HG02884 (cell line): ENCODE measurements at regions not wholly inside any gene's neighbourhood (a gene's known extent, or its start where the extent isn't known, plus 50 kb on each side); places are given as distances from the start of the nearest gene placed in this dataset.

Source experiments
- ATAC-seq: cut with Tn5 transposase; IDR thresholded peaks from one replicate; pipeline ENCODE4 v1.9.1; 2021; ENCODE audit warnings: mild to moderate bottlenecking, moderate library complexity; ENCODE audit not compliant: unreplicated experiment

- ATAC-seq: no peak
Observed at GRCh38 chr13:63149375-63149774, 1733.7 kb upstream of the PCDH20 start.

- no peak for ATAC-seq
Observed at GRCh38 chr13:63139277-63139676, 1723.6 kb upstream of the PCDH20 start.

GRCh38 chr13:63129995-63130394, 1714.3 kb upstream of the PCDH20 start:
- no peak for ATAC-seq

GRCh38 chr13:63128716-63129115, 1713.1 kb upstream of the PCDH20 start:
- ATAC-seq: no peak

GRCh38 chr13:63124863-63125262, 1709.2 kb upstream of the PCDH20 start:
- no peak for ATAC-seq

GRCh38 chr13:63120883-63121282, 1705.2 kb upstream of the PCDH20 start:
- no peak for ATAC-seq

- no peak for ATAC-seq
Observed at GRCh38 chr13:63117710-63118109, 1702.1 kb upstream of the PCDH20 start.

- ATAC-seq: no peak
Observed at GRCh38 chr13:63112799-63113395, 1697.2 kb upstream of the PCDH20 start.

GRCh38 chr13:63110466-63110865, 1694.8 kb upstream of the PCDH20 start:
- no peak for ATAC-seq

- ATAC-seq: no peak
Observed at GRCh38 chr13:63107179-63107943, 1691.7 kb upstream of the PCDH20 start.

GRCh38 chr13:63094717-63095116, 1679.1 kb upstream of the PCDH20 start:
- no peak for ATAC-seq

- no peak for ATAC-seq
Observed at GRCh38 chr13:63093907-63094469, 1678.3 kb upstream of the PCDH20 start.

GRCh38 chr13:63092456-63092855, 1676.8 kb upstream of the PCDH20 start:
- no peak for ATAC-seq

- ATAC-seq: no peak
Observed at GRCh38 chr13:63090524-63090923, 1674.9 kb upstream of the PCDH20 start.

GRCh38 chr13:63088226-63088625, 1672.6 kb upstream of the PCDH20 start:
- ATAC-seq: no peak

GRCh38 chr13:63086286-63086685, 1670.6 kb upstream of the PCDH20 start:
- no peak for ATAC-seq

- ATAC-seq: no peak
Observed at GRCh38 chr13:63085851-63086250, 1670.2 kb upstream of the PCDH20 start.

- ATAC-seq: no peak
Observed at GRCh38 chr13:63081400-63082014, 1665.9 kb upstream of the PCDH20 start.

GRCh38 chr13:63075126-63075525, 1659.5 kb upstream of the PCDH20 start:
- ATAC-seq: no peak

GRCh38 chr13:63050287-63050686, 1634.6 kb upstream of the PCDH20 start:
- ATAC-seq: no peak

- no peak for ATAC-seq
Observed at GRCh38 chr13:63048653-63049052, 1633.0 kb upstream of the PCDH20 start.
